ENCODE measurements at regions not wholly inside any gene's neighbourhood (a gene's known extent, or its start where the extent isn't known, plus 50 kb on each side); places are given as distances from the start of the nearest gene placed in this dataset.

- TF ChIP-seq, protein P1, sequence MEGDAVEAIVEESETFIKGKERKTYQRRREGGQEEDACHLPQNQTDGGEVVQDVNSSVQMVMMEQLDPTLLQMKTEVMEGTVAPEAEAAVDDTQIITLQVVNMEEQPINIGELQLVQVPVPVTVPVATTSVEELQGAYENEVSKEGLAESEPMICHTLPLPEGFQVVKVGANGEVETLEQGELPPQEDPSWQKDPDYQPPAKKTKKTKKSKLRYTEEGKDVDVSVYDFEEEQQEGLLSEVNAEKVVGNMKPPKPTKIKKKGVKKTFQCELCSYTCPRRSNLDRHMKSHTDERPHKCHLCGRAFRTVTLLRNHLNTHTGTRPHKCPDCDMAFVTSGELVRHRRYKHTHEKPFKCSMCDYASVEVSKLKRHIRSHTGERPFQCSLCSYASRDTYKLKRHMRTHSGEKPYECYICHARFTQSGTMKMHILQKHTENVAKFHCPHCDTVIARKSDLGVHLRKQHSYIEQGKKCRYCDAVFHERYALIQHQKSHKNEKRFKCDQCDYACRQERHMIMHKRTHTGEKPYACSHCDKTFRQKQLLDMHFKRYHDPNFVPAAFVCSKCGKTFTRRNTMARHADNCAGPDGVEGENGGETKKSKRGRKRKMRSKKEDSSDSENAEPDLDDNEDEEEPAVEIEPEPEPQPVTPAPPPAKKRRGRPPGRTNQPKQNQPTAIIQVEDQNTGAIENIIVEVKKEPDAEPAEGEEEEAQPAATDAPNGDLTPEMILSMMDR (IDR thresholded peaks at IDR 0.05; ENCODE audit: low read depth, low read length, poor library complexity, severe bottlenecking): no peak
- no peak for TF ChIP-seq EZH2phosphoT487 (IDR thresholded peaks at IDR 0.05; ENCODE audit: borderline replicate concordance, low read length)
These were observed 92.5 kb upstream of the CUX1 start for GRCh38 chr7:101724957-101725356.
